ELF-1 (cell line): ENCODE measurements at regions not wholly inside any gene's neighbourhood (a gene's known extent, or its start where the extent isn't known, plus 50 kb on each side); places are given as distances from the start of the nearest gene placed in this dataset.
"Not testable (repeated sequence)": the region's sequence is repeated elsewhere in the genome, so short reads cannot be mapped to it uniquely, and the experiment has no call there.

Experiments used
- DNase-seq: peaks from one replicate; pipeline ENCODE4 v3.0.0-alpha.2; 2016; ENCODE audit warnings: low read depth, low spot score

DNA sequence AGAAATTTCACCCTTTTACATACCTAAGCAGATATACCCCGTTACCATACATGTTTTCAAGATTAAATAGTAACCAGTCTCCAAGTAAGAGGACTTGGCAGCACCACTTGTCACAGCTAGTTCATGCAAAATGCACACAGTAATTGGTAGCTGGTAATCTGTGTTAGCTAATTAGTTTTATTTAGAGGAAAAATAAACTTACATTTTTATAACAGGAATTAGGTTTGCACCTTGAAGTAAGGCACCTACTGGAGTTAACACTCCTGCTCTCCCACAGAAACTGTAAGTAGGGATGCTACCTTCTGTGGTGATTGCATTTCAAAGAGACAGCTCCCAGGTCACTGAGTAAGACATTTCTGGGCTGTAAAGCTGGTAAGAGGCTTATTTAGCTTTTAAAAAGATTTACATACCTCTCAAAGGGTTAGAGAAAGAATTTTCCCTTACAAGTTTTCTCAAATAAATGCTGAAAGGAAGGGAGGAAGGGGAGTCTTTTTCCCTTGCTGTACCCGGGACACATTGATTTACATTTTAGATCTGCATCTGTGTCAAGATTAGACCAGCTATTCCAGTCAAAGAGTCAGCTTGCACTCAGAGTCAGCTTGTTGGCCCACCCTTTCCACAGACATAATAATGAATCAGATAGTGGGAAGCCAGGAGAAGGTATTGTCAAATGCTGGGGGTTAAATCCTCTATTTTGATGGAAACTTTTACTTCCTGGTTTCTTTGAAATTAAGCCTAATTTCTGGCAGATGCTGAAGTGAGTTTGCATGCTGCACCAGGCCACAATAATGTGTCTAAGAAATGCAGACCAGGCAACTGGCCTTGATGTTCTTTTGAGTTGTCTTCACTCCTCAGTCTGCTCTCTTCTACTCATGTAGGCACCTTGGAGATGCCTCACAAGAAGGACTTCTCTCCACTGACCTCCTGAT lies 77.6 kb upstream of the CHD2 start:
- no peak for DNase-seq

DNA sequence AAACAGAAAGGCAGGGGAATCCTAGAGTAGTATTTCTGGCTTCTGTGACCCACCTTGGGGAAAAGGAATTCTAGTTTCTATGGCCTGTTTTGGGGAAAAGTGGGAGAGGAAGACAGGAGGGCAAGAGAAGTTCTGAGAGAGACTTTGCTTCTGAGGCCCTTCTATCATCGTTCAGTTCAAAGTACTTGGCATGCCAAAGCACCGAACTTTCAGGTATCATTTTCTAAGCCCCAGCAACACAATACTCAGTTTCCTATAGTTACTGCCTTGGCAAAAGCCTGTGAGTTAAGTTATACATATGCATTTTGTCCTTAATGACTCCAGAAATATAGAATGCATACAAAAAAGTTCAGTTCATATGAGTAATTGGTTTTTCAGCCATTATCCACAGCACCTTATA lies 74.1 kb upstream of the CHD2 start:
- DNase-seq: no peak

GRCh38 chr15:92827991-92828390 lies 72.1 kb upstream of the CHD2 start:
- DNase-seq: not testable (repeated sequence)

DNA sequence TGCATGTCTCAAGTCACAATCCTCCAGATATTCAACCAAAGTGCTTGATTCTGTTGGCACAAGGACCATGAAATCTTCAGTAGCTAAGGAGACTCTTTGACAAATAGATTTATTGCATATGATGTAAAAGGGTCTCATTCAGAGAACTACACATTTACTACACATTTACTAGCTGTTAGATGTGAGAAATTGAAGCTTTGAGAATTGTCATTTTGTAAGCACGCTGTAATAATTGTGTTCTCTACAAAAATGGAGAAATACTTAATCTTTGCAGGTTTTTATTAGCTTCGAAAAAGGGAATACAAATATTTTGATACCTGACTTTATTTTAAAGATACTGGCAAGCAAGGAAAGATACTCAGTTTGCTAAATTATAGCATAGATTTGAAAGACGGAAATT lies 70.2 kb upstream of the CHD2 start:
- no peak for DNase-seq

DNA sequence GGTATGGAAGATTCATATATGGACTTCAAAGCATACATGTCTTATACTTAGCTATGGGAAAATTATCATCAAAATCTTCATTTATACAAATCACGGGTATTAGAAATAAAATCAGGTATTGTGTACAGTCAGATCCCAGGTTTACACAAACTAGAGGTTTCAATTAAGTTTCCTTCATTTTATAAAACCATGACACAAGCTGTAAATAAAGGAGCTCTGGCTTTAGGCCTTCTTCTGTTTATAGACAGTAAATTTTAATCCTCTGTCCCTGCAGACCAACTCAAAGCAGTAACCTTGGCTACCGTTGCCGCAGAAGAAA lies 68.8 kb upstream of the CHD2 start:
- no peak for DNase-seq

DNA sequence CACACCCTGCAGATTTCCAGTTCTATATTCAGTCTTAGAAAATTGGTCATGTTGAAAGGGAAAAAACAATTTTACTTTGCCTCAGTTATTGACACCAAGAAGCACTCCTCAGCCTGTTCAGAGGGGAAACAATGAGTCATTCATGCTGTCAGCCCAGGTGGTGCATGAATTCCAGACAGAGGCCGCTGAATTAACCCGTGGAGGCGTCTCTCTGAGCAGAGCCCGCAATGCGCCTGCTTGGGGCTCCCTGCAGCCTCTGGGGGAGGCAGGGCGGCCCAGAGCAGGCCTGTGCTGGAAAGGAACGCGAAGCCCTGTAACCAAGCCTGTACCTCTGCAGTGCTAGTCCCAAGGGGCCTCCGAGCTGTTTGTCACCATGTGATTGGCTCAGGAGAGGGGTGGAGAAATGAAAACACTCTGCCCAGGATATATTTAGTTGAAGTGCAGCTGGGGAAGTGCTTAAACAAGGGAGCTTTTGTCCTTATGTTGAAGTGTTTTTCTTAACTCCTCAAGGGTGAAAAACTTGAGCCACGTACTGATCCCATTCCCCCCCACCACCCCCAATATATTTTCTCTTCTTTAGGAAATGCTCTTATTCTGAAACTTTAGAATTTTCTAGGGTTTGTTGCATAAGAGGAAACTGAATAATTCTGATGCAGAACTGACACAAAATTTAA lies 68.3 kb upstream of the CHD2 start:
- peak; percentile 98 for DNase-seq

GRCh38 chr15:92833106-92833433 lies 67.1 kb upstream of the CHD2 start:
- DNase-seq: no peak

GRCh38 chr15:92833493-92834271 lies 66.4 kb upstream of the CHD2 start:
- DNase-seq: no peak

DNA sequence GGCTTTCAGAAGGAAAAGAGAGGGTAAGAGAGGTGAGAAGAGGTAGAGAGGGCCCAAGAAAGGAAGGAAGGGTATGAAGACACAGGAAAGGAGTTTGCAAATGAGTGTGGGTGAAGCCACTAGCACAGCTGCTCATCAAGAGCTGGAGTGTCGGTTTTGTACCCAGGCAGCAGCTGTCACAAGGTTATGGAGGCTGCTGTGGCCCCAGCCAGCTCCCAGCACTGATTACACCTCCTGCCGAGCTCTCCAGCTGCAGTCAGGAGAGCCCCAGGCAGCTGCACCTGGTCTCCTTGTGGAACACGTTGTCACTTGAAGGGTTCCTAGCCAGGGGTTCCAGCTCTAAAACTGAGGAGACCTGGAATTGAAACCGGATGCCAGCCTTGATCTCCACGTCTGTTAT lies 60.4 kb upstream of the CHD2 start:
- peak; percentile 85 for DNase-seq

GRCh38 chr15:92840149-92840548 lies 60.0 kb upstream of the CHD2 start:
- DNase-seq: peak; percentile 85

DNA sequence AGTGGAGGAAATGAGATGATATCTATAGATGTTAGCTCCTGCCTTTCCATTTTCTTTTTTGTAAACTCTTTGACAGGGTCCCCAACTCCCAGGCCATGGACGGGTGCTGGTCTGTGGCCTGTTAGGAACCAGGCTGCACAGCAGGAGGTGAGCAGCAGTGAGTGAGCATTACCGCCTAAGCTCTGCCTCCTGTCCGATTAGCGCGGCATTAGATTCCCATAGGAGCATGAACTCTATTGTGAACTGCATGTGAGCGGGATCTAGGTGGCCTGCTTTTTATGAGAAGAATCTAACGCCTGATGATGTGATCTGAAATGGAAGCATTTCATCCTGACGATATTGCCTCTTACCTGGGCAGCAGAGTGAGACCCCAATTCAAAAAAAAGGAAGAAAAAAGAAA lies 56.8 kb upstream of the CHD2 start:
- DNase-seq: no peak

GRCh38 chr15:92843814-92844213 lies 56.3 kb upstream of the CHD2 start:
- peak; percentile 66 for DNase-seq

- no peak for DNase-seq
Observed at GRCh38 chr15:92845126-92845508, 55.0 kb upstream of the CHD2 start.

DNA sequence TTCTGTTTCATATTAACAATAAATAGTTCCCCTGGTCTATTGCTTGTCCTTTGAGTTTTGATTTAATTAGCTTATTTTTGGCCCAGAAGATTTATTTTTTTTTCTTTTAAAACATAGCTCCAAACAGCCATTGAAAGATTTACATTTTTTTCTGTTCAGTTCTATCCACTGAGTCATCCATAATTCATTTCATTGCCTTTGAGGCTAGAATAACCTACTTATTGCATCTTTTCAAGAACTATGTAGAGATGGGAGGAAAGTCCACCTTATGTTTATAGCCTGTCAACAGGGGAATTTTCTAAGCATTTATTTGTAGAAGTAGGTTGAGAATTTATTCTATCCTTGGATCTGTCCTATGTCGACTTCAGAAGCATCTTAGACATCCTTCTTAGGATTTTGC lies 53.4 kb upstream of the CHD2 start:
- DNase-seq: no peak

DNA sequence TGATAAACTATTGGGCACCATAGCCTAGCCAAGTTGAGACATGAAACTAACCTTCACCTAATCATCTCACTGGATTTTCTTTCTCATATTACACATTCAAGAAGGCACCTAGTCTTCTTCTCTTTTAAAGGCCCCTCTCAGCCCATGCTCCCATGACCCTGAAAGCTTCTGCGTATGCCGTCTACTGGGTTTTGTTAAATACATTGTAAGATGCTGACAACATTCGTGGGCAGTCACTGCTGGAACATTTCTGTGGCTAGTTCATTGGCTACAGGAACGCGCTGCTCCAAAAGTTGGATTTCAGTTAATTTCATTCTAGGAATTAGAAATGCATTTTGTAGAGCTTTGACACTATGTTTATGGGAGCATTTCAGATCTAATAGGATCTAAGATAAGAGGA lies 52.3 kb upstream of the CHD2 start:
- no peak for DNase-seq

- no peak for DNase-seq
Observed at GRCh38 chr15:92848464-92848851, 51.7 kb upstream of the CHD2 start.

DNA sequence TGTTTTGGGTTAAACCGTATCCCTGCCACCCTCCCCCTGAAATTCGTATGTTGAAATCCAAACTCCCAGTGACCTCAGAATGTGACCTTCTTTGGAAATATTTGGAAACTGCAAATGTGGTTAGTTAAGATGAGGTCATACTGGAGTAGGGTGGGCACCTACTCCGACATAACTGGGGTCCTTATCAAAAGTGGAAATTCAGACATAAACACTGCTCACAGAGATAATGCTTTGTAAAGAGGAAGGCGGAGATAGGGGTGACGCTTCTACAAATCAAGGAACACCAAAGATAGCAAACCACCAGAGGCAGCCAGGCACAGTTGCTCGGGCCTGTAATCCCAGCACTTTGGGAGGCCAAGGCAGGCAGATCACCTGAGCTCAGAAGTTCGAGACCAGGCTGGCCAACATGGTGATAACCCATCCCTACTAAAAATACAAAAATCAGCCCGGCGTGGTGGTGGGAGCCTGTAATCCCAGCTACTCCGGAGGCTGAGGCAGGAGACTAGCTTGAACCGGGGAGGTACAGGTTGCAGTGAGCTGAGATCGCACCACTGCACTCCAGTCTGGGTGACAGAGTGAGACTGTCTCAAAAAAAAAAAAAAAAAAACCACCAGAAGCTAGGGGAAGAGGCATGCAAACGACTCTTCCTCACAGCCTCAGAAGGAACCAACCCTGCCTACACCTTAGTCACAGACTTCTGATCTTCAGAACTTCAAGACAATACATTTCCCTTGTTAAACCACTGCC lies 51.1 kb upstream of the CHD2 start:
- no peak for DNase-seq

DNA sequence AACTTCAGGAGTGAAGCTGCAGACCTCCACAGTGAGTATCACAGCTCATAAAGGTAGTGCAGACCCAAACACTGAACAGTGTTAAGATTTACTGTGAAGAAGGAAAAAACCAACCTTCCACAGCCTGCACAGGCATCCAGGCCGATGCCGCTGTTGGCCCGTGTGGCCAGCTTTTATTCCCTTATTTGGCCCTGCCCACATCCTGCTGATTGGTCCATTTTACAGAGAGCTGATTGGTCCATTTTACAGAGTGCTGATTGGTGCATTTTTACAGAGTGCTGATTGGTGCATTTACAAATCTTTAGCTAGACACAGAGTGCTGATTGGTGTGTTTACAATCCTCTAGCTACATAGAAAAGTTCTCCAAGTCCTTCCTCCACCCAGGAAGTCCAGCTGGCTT lies 49.9 kb upstream of the CHD2 start:
- DNase-seq: not testable (repeated sequence)
